ENCODE measurements at regions not wholly inside any gene's neighbourhood (a gene's known extent, or its start where the extent isn't known, plus 50 kb on each side); places are given as distances from the start of the nearest gene placed in this dataset.

GRCh38 chr14:54047645-54048308 is 91.2 kb upstream of the BMP4 start:
- Histone ChIP-seq H4K20me1 (ENCODE audit: control insufficient read depth, extremely low read depth, insufficient read depth, low read length) (no peaks in the 10 kb centered on the region), H3K9me3 (ENCODE audit: control insufficient read depth, insufficient read depth, low read depth, low read length) (no peaks in the 10 kb centered on the region), H3K27me3 (ENCODE audit: control insufficient read depth, insufficient read depth, low read length) (no peaks in the 10 kb centered on the region), H3K36me3 (ENCODE audit: control insufficient read depth, insufficient read depth, low read length) (no peaks in the 10 kb centered on the region), H3K27ac (ENCODE audit: insufficient read depth, low read length) (no peak overlapping the region), H3K4me2 (ENCODE audit: extremely low read depth, insufficient read depth, low read length) (no peak overlapping the region), H2AFZ (ENCODE audit: low read length) (no peak overlapping the region), H3K4me1 (ENCODE audit: control insufficient read depth, extremely low read depth, insufficient read depth, low read length) (no peaks in the 10 kb centered on the region), H3K4me3 (replicated peaks in 1 of 4; ENCODE audit: control extremely low read depth in 1 of 4, insufficient read depth in 1 of 4, low read depth in 3 of 4, low read length in 4 of 4) (no peak overlapping the region), H3K79me2 (ENCODE audit: control insufficient read depth, insufficient read depth, low read length) (no peaks in the 10 kb centered on the region), H3K9ac (ENCODE audit: insufficient read depth, low read length) (no peak overlapping the region)
- TF ChIP-seq EZH2 (IDR thresholded peaks at IDR 0.05; ENCODE audit: low read length, missing control alignments), result no peak
- TF ChIP-seq CTCF (conservative IDR thresholded peaks at IDR 0.05 in 1 of 2, IDR thresholded peaks at IDR 0.05 in 1 of 2; ENCODE audit: low read depth in 1 of 2, low read length in 2 of 2), result no peak
- no peak for DNase-seq (ENCODE audit: low read depth in 2 of 2)

GRCh38 chr14:54048311-54048710 is 91.7 kb upstream of the BMP4 start:
- no peak overlapping the region for H3K27ac ChIP-seq (ENCODE audit: insufficient read depth, low read length)
- TF ChIP-seq CTCF (conservative IDR thresholded peaks at IDR 0.05 in 1 of 2, IDR thresholded peaks at IDR 0.05 in 1 of 2; ENCODE audit: low read depth in 1 of 2, low read length in 2 of 2) (no peak), EZH2 (IDR thresholded peaks at IDR 0.05; ENCODE audit: low read length, missing control alignments) (no peak)
- H3K4me1 ChIP-seq (ENCODE audit: control insufficient read depth, extremely low read depth, insufficient read depth, low read length), result no peaks in the 10 kb centered on the region
- DNase-seq (ENCODE audit: low read depth in 2 of 2), result no peak
- no peaks in the 10 kb centered on the region for H3K27me3 ChIP-seq (ENCODE audit: control insufficient read depth, insufficient read depth, low read length)
- H3K9ac ChIP-seq (ENCODE audit: insufficient read depth, low read length), result no peak overlapping the region
- H3K79me2 ChIP-seq (ENCODE audit: control insufficient read depth, insufficient read depth, low read length), result no peaks in the 10 kb centered on the region
- no peak overlapping the region for H3K4me3 ChIP-seq (replicated peaks in 1 of 4; ENCODE audit: control extremely low read depth in 1 of 4, insufficient read depth in 1 of 4, low read depth in 3 of 4, low read length in 4 of 4)
- no peaks in the 10 kb centered on the region for H4K20me1 ChIP-seq (ENCODE audit: control insufficient read depth, extremely low read depth, insufficient read depth, low read length)
- no peak overlapping the region for H3K4me2 ChIP-seq (ENCODE audit: extremely low read depth, insufficient read depth, low read length)
- no peaks in the 10 kb centered on the region for H3K9me3 ChIP-seq (ENCODE audit: control insufficient read depth, insufficient read depth, low read depth, low read length)
- H2AFZ ChIP-seq (ENCODE audit: low read length), result no peak overlapping the region
- no peaks in the 10 kb centered on the region for H3K36me3 ChIP-seq (ENCODE audit: control insufficient read depth, insufficient read depth, low read length)

GRCh38 chr14:54048736-54049135 is 92.1 kb upstream of the BMP4 start:
- H3K79me2 ChIP-seq (ENCODE audit: control insufficient read depth, insufficient read depth, low read length), result no peaks in the 10 kb centered on the region
- no peak overlapping the region for H2AFZ ChIP-seq (ENCODE audit: low read length)
- no peaks in the 10 kb centered on the region for H3K36me3 ChIP-seq (ENCODE audit: control insufficient read depth, insufficient read depth, low read length)

More at GRCh38 chr14:54048736-54049135, 92.1 kb upstream of the BMP4 start:
- Histone ChIP-seq H3K27me3 (ENCODE audit: control insufficient read depth, insufficient read depth, low read length) (no peaks in the 10 kb centered on the region), H3K4me2 (ENCODE audit: extremely low read depth, insufficient read depth, low read length) (no peak overlapping the region), H3K27ac (ENCODE audit: insufficient read depth, low read length) (no peak overlapping the region), H4K20me1 (ENCODE audit: control insufficient read depth, extremely low read depth, insufficient read depth, low read length) (no peaks in the 10 kb centered on the region), H3K9ac (ENCODE audit: insufficient read depth, low read length) (no peak overlapping the region), H3K9me3 (ENCODE audit: control insufficient read depth, insufficient read depth, low read depth, low read length) (no peaks in the 10 kb centered on the region), H3K4me3 (replicated peaks in 1 of 4; ENCODE audit: control extremely low read depth in 1 of 4, insufficient read depth in 1 of 4, low read depth in 3 of 4, low read length in 4 of 4) (no peak overlapping the region), H3K4me1 (ENCODE audit: control insufficient read depth, extremely low read depth, insufficient read depth, low read length) (no peaks in the 10 kb centered on the region)
- no peak for DNase-seq (ENCODE audit: low read depth in 2 of 2)
- no peak for TF ChIP-seq EZH2 (IDR thresholded peaks at IDR 0.05; ENCODE audit: low read length, missing control alignments)
- no peak for TF ChIP-seq CTCF (conservative IDR thresholded peaks at IDR 0.05 in 1 of 2, IDR thresholded peaks at IDR 0.05 in 1 of 2; ENCODE audit: low read depth in 1 of 2, low read length in 2 of 2)
